GM12801 (cell line): ENCODE measurements at regions not wholly inside any gene's neighbourhood (a gene's known extent, or its start where the extent isn't known, plus 50 kb on each side); places are given as distances from the start of the nearest gene placed in this dataset.

Source experiments
- TF ChIP-seq, protein P1 (sequence below): IDR thresholded peaks from one replicate; pipeline ENCODE4 v1.5.1; 2011; ENCODE audit warnings: control low read depth; ENCODE audit not compliant: insufficient read length; ENCODE audit errors: extremely low read depth

DNA sequence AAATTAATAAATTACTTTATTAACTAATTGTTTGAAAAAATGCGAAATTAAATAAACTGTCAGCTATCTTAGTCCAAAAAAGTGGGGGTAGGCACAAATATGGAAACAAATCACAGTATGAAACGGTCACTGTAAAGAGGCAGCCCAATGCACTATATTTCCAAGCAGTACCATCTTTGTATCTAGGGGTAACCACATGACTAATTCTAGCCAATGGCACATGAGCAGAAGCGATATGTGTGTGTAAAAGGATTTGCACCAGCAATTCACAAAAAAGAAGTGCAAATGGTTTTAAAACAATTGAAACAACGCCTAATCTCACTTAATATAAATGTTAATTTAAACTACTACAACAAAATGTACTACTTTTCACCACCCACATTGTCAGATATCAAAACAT lies 129.5 kb upstream of the PRNP start:
- TF ChIP-seq, protein P1, sequence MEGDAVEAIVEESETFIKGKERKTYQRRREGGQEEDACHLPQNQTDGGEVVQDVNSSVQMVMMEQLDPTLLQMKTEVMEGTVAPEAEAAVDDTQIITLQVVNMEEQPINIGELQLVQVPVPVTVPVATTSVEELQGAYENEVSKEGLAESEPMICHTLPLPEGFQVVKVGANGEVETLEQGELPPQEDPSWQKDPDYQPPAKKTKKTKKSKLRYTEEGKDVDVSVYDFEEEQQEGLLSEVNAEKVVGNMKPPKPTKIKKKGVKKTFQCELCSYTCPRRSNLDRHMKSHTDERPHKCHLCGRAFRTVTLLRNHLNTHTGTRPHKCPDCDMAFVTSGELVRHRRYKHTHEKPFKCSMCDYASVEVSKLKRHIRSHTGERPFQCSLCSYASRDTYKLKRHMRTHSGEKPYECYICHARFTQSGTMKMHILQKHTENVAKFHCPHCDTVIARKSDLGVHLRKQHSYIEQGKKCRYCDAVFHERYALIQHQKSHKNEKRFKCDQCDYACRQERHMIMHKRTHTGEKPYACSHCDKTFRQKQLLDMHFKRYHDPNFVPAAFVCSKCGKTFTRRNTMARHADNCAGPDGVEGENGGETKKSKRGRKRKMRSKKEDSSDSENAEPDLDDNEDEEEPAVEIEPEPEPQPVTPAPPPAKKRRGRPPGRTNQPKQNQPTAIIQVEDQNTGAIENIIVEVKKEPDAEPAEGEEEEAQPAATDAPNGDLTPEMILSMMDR = no peak

DNA sequence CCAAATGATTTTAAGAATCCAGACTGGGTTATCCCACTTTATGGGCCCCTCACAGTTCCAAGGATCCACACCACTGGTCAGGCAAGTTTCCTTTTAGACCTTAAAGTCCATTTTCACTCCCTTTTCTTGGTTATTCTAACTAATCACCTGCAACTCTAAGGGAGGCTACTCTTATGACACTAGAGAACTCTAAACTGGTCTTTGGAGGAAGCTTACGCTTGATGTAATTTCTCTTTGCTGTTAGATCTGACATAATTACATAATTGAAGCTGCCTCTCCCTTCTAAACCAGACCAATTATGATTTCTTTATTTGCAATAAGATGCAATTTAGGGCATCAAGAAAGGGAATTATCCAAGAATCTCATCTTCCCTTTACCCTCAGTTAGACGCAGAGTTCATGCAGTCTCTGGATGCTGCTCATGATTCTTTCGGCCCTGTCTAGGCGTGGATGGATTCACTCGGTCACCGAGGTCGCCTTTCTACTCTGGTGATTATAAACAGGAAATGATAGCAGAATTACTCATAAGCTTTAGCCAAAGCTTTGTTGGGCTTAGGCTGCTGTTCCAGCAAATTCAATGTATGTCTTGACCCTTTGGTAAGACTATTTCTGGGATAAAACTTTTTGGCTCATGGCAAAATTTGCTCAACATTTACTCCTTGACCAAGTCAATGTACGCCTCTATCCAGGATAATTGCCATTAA lies 130.9 kb upstream of the PRNP start:
- TF ChIP-seq, protein P1 = no peak

DNA sequence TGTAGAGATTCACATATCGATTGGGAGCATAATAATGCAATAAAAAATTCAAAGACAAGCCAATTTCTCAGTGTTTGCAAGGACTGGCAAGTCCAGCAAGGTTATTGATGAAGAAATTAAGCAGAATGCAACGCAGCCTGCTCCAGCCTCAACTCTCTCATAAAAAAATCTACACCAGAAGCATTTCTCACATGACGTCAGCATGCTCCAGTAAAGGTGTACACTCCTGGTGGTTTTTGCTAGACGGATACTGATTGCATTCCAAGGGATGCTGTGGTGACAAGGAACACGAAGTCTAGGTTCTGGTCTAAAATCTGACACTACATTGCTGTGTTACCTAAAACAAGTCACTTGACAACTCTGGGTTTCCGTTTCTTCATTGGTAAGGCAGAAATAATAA lies 131.9 kb upstream of the PRNP start:
- TF ChIP-seq, protein P1 = no peak

DNA sequence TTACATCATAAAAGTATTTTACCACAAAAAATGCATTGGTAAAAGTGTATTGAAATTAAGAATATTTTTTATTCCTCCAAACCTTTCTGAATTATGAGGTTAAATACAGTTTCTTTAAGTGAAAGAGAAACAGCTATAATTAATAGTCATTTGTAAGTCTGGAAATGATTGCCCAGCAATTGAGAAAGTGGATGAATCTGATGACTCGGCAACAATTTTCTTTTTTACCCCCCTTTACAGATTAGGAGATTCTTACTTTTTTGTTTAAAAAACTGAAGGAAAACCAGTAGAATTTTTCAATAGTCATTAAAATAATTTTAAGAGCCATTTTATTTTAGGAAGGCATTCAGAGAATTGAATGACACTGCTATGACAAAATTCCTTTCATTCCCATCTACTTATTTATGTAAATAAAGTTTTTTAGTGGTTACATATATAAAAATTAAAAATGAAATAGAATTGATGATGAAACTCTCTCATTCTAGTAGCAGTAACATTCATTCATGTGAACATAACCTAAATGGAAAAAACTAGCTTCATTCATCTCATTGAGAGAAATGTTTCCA lies 134.1 kb upstream of the PRNP start:
- TF ChIP-seq, protein P1 = no peak

DNA sequence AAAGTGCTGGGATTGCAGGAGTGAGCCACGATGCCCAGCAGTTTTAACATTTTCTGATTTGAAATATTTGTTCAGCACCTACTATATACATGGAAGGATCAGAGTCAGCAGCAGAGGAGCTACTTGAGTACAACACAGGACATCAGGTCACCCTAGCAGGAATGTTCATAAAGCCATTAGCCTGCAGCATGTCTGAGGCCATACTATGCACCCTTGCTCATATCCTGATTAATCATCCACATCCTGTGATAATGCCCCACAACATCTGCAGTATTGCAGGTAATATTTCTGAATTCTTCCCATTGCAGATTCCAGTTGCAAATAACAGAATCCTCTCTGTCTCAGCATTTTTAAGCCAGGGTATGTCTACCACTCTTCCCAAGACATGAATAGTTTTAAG lies 135.5 kb upstream of the PRNP start:
- TF ChIP-seq, protein P1 = no peak

DNA sequence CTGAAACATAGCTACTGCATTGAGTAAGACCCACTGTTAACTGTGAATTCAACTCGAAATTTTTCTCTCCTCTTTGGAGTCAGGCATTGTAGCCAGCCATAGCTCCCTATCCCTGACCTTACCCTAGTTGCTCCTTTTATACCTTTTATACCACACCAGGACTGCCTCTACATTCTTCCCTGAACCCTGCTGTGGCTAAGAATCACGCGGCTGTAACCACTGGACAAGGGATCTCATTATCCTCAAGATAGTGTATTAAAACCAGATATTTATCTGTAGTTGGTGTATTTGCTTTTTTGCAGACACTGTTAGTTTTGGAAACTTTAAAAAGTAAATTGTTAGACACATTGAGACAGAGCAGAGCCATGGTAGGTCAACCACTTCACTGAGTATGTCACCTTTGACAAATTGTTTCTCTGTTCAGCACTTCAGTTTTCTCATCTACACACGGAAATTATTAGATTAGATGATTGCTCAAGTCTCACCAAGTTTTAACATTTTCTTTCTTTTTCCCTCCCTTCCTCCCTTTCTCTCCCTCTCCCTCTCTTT lies 136.5 kb upstream of the PRNP start:
- TF ChIP-seq, protein P1 = no peak

DNA sequence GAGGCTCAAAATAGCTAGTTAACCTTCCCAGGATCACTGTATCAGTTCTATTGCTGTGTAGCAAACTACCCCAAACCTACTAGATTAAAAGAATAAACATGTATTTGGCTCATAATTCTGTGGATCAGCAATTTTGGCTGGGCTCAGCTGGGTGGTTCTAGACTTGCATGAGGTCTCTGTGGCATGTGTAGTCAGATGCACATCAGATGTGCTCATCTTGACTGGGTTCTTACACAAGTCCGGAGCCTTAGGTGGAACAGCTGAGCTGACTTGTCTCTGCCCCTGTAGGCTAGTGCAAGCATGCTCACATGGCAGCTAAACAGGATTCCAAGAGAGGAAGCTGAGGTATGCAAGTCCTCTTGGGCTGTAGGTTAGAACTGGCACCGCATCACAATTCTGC lies 137.7 kb upstream of the PRNP start:
- TF ChIP-seq, protein P1 = no peak
